ENCODE measurements at regions not wholly inside any gene's neighbourhood (a gene's known extent, or its start where the extent isn't known, plus 50 kb on each side); places are given as distances from the start of the nearest gene placed in this dataset.

DNA sequence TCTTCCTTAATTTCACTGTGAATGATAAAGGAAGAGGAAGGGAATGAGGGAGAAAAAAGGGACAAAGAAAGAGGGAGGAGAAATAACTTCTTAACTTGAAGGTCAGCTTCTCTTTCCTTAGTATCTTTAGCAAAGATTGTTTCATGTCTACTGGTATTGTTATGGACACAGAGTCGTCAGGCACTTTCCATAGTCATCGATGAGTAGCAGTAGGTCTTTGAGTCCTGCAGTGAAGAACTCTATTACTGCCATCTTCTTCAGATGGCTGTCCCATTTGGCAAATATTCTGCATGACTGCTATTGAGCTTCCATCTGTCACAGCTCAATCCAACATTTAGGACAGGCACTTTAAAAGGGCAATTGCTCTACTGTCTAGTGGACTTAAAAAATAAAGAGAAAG lies 2463.1 kb downstream of the PCDH9 start:
- H3K18ac ChIP-seq (ENCODE audit: insufficient read length, low read depth, low read length): no peak overlapping the region
- H3K79me2 ChIP-seq (ENCODE audit: insufficient read depth, low read length): no peaks in the 10 kb centered on the region
- no peaks in the 10 kb centered on the region for H3K9me3 ChIP-seq (ENCODE audit: control insufficient read depth, low read depth, low read length)
- H3K4me1 ChIP-seq (ENCODE audit: insufficient read depth, low read length): peaks cover 3% of the 10 kb centered on the region; the same call in 1 of the 2 replicates
- H3K23ac ChIP-seq (ENCODE audit: insufficient read length, low read depth, low read length): no peak overlapping the region
- H4K5ac ChIP-seq (ENCODE audit: insufficient read length, low read depth, low read length): no peak overlapping the region
- peaks cover 7 to 8% of the 10 kb centered on the region in 2 experiments for H3K4me1 Mint-ChIP-seq
- no peak overlapping the region for H4K8ac ChIP-seq (replicated peaks; ENCODE audit: insufficient read length, low read depth, low read length)
- no peak overlapping the region for H4K91ac ChIP-seq (ENCODE audit: insufficient read length, low read depth, low read length)
- no peak overlapping the region for H2AFZ ChIP-seq (ENCODE audit: low read length)
- H2BK20ac ChIP-seq (ENCODE audit: low read depth, low read length, poor library complexity, severe bottlenecking): no peak overlapping the region
- DNase-seq: no peak
- no peak overlapping the region for H2BK12ac ChIP-seq (ENCODE audit: insufficient read length, low read depth, low read length)
- H3K27me3 ChIP-seq (ENCODE audit: insufficient read depth, low read length): no peaks in the 10 kb centered on the region
- no peak for TF ChIP-seq CTCF (conservative IDR thresholded peaks at IDR 0.05)
- H3K9ac ChIP-seq (ENCODE audit: extremely low read depth, insufficient read length, low read length): no peak overlapping the region
- no peak overlapping the region for H2BK5ac ChIP-seq (ENCODE audit: insufficient read length, low read length)
- no peak overlapping the region for H3K56ac ChIP-seq (ENCODE audit: insufficient read length, low read depth, low read length)
- H3K14ac ChIP-seq (ENCODE audit: insufficient read depth, low read length): no peak overlapping the region
- H2AK5ac ChIP-seq (ENCODE audit: insufficient read length, low read length): no peak overlapping the region
- no peak overlapping the region for H3K27ac Mint-ChIP-seq
- no peak overlapping the region for H2BK15ac ChIP-seq (ENCODE audit: low read depth, low read length)
- no peaks in the 10 kb centered on the region for H4K20me1 ChIP-seq (ENCODE audit: control insufficient read depth, insufficient read depth, insufficient read length)
- peaks cover 0 to 2% of the 10 kb centered on the region in 2 experiments; a peak in 1 of 5 replicates for H3K9me3 Mint-ChIP-seq
- H2BK120ac ChIP-seq (ENCODE audit: low read depth, low read length, poor library complexity, severe bottlenecking): no peak overlapping the region
- H3K27ac ChIP-seq (ENCODE audit: insufficient read length, low read depth, low read length): no peak overlapping the region
- H3K79me1 ChIP-seq (ENCODE audit: insufficient read depth, low read depth, low read length, poor library complexity, severe bottlenecking): no peaks in the 10 kb centered on the region
- no peak overlapping the region for H3K4ac ChIP-seq (ENCODE audit: low read depth, low read length)
- H3K23me2 ChIP-seq (ENCODE audit: insufficient read length, low read depth, low read length, poor library complexity, severe bottlenecking): no peaks in the 10 kb centered on the region
- H3K4me3 Mint-ChIP-seq: no peak overlapping the region
- no peaks in the 10 kb centered on the region for H3K27me3 Mint-ChIP-seq (ENCODE audit: low read depth)
- WGBS (ENCODE audit: extremely low coverage, insufficient read length, low lambda C conversion rate): no CpG with 5 or more reads among the region's 2 CpGs
- no peaks in the 10 kb centered on the region; a peak in 1 of 7 replicates for H3K36me3 Mint-ChIP-seq (ENCODE audit: insufficient read depth in 1 of 3, low read depth in 3 of 3)
- no peak overlapping the region for H3K4me2 ChIP-seq (ENCODE audit: insufficient read depth, insufficient read length, low read length)
- no peak overlapping the region for H3T11ph ChIP-seq (ENCODE audit: low read length)
